ENCODE measurements at regions not wholly inside any gene's neighbourhood (a gene's known extent, or its start where the extent isn't known, plus 50 kb on each side); places are given as distances from the start of the nearest gene placed in this dataset.

DNA sequence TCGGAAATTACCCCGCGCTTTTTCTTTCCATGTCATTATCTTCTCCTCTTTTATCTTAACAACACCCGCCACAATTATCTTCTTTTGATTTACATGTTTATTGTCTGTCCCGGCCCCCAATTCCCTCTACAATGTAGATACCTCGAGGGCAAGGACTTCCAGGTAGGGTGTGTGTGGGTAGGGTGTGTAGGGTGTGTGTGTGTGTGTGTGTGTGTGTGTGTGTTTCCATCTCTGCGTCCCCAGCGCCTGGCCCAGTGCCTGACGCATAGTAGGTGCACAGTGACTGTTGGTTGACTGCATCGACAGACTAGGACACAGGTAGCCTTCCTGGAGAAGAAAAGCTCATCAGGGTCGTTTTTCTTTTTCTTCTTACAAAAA, 103.1 kb downstream of the UCHL1 start:
- DNase-seq (ENCODE audit: low read depth), result no peak

GRCh38 chr4:41360214-41360920, 103.6 kb downstream of the UCHL1 start:
- peak; percentile 52 for DNase-seq (ENCODE audit: low read depth)

GRCh38 chr4:41360921-41361793, 104.4 kb downstream of the UCHL1 start:
- DNase-seq (ENCODE audit: low read depth), result peak; percentile 47

GRCh38 chr4:41361794-41362526, 105.2 kb downstream of the UCHL1 start:
- DNase-seq (ENCODE audit: low read depth), result no peak

DNA sequence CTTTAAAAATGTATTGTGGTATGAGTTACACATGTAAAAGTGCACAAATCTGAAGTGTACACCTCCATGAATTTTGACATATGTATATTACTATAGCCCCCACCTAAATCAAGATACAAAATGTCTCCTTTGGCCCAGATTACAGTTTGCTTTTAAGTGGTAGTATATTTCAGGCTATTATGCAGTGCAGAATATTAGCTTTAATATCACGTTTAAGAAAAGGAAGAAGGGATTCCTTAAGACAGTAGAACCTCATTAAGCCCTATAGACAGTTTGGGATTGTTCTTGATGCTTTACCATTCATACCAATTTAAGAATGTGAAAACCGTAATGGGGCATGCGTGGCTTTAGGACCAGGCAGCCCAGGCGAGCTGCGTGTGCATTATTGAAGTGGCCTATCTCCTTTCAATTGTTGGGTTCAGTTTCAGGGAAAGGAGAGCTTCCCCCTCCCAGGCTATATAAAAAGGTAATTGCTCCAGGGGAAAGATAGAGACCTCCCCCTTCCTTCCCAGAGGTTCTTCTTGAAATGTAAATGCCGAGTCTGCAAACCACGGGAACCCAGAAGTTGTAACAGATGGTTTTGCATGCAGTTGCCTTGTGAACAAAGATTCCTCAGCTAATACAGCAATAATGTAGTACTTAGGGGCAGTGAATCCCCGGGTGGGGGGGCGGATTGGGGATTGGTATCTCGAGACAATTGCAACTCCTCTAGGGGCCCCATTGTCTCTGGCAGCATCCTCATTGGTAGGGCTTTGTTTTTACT, 106.1 kb downstream of the UCHL1 start:
- no peak for DNase-seq (ENCODE audit: low read depth)

DNA sequence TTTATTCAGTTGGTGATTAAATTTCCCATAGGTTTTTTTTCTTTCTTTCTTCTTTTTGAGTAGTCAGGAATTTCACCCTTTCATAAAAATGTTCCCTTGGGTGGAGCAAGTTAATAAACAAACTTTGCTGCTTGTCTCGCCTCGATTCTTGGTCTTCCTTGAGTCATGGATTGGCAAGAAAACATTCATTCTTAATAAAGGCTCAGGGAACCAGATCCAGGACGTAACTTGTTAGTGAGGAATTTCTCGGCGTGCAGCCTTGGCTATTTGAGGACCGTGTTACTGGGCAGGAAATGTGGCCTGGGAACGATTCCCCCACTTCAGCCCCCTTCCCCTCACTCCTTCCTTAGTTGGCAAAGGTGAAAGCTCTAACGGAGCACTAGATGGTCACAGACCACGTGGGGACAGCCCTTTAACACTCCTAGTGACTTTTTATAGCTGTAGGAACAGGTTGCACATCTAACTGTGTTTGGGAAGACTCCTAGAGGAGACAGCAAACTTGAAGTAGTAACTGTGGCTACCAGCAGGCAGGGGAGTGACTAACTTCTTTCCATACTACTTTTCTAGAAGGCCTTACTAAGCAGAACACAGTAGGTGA, 106.8 kb downstream of the UCHL1 start:
- peak; percentile 37 for DNase-seq (ENCODE audit: low read depth)

- DNase-seq (ENCODE audit: low read depth), result peak; percentile 32
Observed at GRCh38 chr4:41364876-41365275, 108.1 kb downstream of the UCHL1 start.

DNA sequence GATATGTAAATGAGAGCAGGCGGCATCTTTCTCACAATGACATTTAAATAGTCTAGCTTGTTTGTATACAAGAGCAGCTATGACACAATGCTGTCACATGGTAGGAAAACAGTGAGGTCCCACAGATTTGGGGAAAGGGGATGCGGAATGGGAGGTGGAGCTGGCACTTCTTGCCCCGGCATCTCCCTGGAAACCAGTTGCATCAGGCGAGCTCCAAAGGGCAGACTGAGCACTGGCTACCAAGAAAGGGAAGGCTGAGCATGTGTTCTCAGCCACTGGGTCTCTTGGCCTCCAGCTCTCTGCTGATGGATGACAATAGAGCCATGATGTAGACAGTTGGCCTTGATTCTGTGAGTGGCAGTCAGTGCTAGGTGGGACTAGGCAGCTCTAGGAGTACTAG, 109.0 kb downstream of the UCHL1 start:
- no peak for DNase-seq (ENCODE audit: low read depth)

DNA sequence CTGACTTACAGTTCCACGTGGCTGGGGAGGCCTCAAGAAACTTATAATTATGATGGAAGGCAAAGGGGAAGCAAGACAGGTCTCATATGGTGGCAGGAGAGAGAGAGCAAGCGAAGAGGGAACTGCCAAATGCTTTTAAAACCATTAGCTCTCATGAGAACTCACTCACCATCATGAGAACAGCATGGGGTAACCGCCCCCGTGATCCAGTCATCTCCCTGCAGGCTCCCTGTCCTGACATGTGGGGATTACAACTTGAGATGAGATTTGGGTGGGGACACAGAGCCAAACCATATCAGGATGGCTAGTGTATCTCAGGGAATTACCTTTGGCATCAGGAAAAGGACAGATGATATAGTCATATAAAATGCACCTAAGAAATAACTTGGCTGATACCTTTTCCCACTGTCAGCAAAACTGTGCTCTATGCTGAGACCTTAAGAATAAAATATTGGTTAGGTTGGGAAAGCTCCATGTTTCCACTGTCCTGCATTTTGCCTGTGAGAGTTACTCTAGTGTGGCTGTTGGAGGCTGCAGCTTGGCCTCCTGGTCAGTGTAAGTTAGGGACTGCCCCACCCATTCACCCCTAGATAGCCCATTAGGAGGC, 110.3 kb downstream of the UCHL1 start:
- DNase-seq (ENCODE audit: low read depth), result no peak

DNA sequence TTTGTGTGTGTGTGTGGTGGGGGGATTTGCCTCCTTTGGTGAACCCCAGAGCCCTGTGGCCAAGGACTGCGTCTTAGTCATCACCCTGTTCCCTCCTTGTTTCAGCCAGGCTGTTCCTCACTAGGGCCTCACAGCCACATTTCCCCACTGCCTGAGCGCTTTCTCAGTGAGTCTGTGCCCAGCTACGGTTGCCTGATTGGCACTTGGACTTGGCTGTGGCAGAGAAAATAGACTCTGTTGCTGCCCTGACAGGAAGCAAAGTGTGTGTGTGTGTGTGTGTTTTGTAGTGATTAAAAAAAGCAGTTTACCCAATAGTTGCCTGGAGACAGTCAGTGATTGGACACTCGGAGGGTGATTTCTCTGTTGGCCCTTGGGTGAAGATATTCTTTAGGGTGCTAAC, 113.0 kb downstream of the UCHL1 start:
- peak; percentile 63 for DNase-seq (ENCODE audit: low read depth)

DNA sequence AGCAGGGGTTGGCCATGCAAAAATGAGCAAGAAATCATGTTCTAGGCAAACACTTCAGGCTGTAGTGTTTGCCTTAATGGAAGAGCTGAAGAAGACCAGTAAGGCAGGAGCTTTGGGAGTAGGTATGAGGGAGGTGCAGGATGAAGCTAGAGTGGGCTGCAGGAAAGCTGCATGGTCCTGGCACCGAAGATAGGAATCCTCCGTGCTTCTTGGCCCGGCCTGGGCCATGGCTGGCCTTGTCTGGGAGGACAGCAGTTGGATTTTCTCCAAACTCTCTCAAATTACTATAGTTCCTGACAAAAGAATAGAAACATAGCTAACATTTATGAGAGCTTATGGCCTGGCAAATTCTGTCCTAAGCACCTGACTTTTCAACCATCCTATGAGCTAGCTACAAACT, 116.5 kb downstream of the UCHL1 start:
- DNase-seq (ENCODE audit: low read depth), result no peak

DNA sequence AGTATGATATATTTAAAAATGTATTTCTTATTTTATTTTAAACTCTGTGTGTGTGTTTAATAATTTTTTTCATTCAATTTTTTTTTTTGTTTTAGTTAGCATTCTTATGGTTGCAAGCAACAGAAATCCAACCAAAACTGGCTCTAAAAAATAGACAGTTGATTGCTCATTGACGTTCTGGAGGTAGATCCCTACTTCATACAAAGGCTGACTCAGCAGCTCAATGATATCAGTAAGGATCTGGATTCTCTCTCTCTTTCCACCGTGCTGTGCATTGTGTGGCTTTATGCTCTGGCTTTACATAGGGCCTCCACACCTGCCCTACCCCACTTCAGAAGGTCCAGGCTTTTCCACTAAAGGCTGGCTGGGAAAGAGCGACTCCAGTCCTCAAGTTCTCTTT, 117.8 kb downstream of the UCHL1 start:
- DNase-seq (ENCODE audit: low read depth), result no peak

DNA sequence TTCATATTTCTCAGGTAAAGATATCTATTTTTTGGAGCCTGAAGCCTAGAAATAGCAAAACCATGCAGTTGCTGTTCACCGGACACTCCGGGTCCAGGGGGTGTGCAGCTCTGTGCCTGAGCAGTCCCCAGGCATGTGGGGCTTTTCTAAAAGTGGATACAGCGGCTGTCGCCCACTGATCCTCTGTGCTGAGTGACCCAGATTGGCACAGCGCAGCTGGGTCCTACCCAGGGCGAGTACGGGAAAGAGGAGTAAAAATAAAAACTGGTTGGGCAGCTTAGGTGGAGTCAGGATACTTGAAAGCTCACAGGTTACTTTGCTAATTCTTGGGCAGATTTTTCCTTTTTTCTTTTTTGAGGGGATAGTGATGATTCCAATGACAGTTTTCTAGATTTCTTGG, 118.8 kb downstream of the UCHL1 start:
- DNase-seq (ENCODE audit: low read depth), result no peak

- no peak for DNase-seq (ENCODE audit: low read depth)
Observed at GRCh38 chr4:41377196-41377595, 120.5 kb downstream of the UCHL1 start.

DNA sequence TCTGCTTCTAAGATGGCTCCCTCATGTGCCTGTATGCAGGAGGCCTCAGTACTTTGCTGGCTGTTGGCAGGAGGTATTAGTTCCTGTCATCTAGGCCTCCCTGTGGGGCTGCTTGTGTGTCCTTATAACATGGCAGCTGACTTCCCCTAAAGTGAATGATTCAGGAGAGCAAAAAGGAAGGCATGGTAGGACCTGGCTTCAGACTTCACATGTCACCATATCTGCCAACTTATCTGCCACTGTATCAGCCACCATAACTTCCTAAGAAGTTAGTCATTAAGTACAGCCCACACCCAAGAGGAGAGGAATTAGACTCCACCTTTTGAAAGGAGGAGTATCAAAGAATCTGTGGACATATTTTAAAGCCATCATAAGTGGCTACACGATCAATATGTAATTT, 122.5 kb downstream of the UCHL1 start:
- no peak for DNase-seq (ENCODE audit: low read depth)

- peak; percentile 32 for DNase-seq (ENCODE audit: low read depth)
Observed at GRCh38 chr4:41380511-41381157, 123.9 kb downstream of the UCHL1 start.

- DNase-seq (ENCODE audit: low read depth), result no peak
Observed at GRCh38 chr4:41381384-41381783, 124.7 kb downstream of the UCHL1 start.

DNA sequence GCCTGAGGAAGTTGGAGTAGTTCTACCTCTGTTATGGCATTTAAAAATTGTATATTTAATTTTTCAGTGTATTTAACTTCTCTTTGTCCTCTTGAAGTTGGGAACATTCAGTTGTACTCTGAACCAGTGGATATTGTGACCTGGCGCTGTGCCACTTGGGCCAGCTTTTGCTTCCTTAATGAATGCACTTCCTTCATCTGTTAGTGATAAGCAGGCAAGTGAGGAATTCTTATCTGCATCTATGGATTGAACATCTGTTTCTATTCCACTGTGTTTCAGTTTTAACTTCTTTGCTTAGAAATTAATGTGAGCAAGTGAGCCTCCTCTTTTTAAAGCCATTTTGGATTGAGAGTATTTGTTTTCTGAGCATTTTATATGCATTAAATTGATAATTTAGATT, 128.3 kb downstream of the UCHL1 start:
- no peak for DNase-seq (ENCODE audit: low read depth)

GRCh38 chr4:41385481-41385880, 128.8 kb downstream of the UCHL1 start:
- DNase-seq (ENCODE audit: low read depth), result no peak

DNA sequence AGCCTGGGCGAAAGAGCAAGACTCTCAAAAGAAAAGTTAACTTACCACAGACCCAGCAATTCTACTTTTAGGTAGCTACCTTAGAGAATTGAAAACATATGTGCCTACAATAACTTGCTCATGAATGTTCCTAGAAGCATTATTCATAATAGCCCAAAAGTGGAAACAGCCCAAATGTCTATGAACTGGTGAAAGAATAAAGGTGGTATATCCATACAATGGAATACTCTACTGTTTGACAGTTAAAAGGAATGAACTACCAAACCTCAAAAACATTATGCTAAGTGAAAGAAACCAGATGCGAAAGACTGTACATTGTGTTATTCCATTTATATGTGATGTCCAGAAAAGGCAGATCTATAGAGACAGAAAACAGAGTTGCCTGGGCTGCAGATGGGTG, 131.4 kb downstream of the UCHL1 start:
- DNase-seq (ENCODE audit: low read depth), result no peak

- no peak for DNase-seq (ENCODE audit: low read depth)
Observed at GRCh38 chr4:41389356-41389755, 132.6 kb downstream of the UCHL1 start.

Data from amniotic epithelial cell (primary cell).